RWPE1 (cell line): ENCODE measurements at regions not wholly inside any gene's neighbourhood (a gene's known extent, or its start where the extent isn't known, plus 50 kb on each side); places are given as distances from the start of the nearest gene placed in this dataset.
"Not testable (repeated sequence)": the region's sequence is repeated elsewhere in the genome, so short reads cannot be mapped to it uniquely, and the experiment has no call there.

ENCODE experiments used
- CTCF ChIA-PET: fragments of 350-600 bp; sonication (Branson Sonifier 250); formaldehyde crosslinking; extraction: SDS; loops from one replicate; lab custom pipeline; 2021; lab: Yijun Ruan, JAX
- POLR2A ChIA-PET: fragments of 400-600 bp; formaldehyde crosslinking; extraction: SDS; loops from one replicate; lab custom pipeline; 2020; ENCODE audit warnings: antibody characterized with exemption; ENCODE audit not compliant: low non-redundant PET; lab: Yijun Ruan, JAX
- DNase-seq: peaks from one replicate; pipeline ENCODE4 v3.0.0; 2012; ENCODE audit warnings: low spot score
- H3K27ac ChIP-seq: fragments of 450-650 bp; 2 replicates; pipeline ENCODE4 v1.5.1; 2017

- DNase-seq, H3K27ac ChIP-seq, CTCF ChIA-PET, POLR2A ChIA-PET: not testable (repeated sequence)
These were observed 166.4 kb downstream of the FAM72C start for GRCh38 chr1:143805374-143805773.

- CTCF ChIA-PET, DNase-seq, POLR2A ChIA-PET, H3K27ac ChIP-seq: not testable (repeated sequence)
These were observed 167.0 kb downstream of the FAM72C start for GRCh38 chr1:143804707-143805356.

GRCh38 chr1:143803927-143804411, 167.8 kb downstream of the FAM72C start:
- DNase-seq, H3K27ac ChIP-seq, POLR2A ChIA-PET, CTCF ChIA-PET: not testable (repeated sequence)

GRCh38 chr1:143803095-143803494, 168.7 kb downstream of the FAM72C start:
- POLR2A ChIA-PET, H3K27ac ChIP-seq, CTCF ChIA-PET, DNase-seq: not testable (repeated sequence)

GRCh38 chr1:143799568-143800187, 172.1 kb downstream of the FAM72C start:
- CTCF ChIA-PET, H3K27ac ChIP-seq, DNase-seq, POLR2A ChIA-PET: not testable (repeated sequence)

GRCh38 chr1:143796369-143796768, 175.4 kb downstream of the FAM72C start:
- CTCF ChIA-PET, POLR2A ChIA-PET, H3K27ac ChIP-seq, DNase-seq: not testable (repeated sequence)

GRCh38 chr1:143792047-143792937, 179.5 kb downstream of the FAM72C start:
- POLR2A ChIA-PET, H3K27ac ChIP-seq, DNase-seq, CTCF ChIA-PET: not testable (repeated sequence)

GRCh38 chr1:143786381-143786780, 185.4 kb downstream of the FAM72C start:
- CTCF ChIA-PET: not testable (repeated sequence)

GRCh38 chr1:143785883-143786282, 185.9 kb downstream of the FAM72C start:
- DNase-seq, H3K27ac ChIP-seq, POLR2A ChIA-PET, CTCF ChIA-PET: not testable (repeated sequence)

More at GRCh38 chr1:143786381-143786780, 185.4 kb downstream of the FAM72C start:
- DNase-seq, POLR2A ChIA-PET, H3K27ac ChIP-seq: not testable (repeated sequence)

- H3K27ac ChIP-seq, DNase-seq, POLR2A ChIA-PET, CTCF ChIA-PET: not testable (repeated sequence)
These were observed 187.4 kb downstream of the FAM72C start for GRCh38 chr1:143784239-143784882.

GRCh38 chr1:143778178-143778577, 193.6 kb downstream of the FAM72C start:
- DNase-seq, POLR2A ChIA-PET, CTCF ChIA-PET, H3K27ac ChIP-seq: not testable (repeated sequence)

- H3K27ac ChIP-seq, POLR2A ChIA-PET, CTCF ChIA-PET, DNase-seq: not testable (repeated sequence)
These were observed 207.0 kb downstream of the FAM72C start for GRCh38 chr1:143764831-143765230.

- CTCF ChIA-PET, H3K27ac ChIP-seq, POLR2A ChIA-PET, DNase-seq: not testable (repeated sequence)
These were observed 211.4 kb downstream of the FAM72C start for GRCh38 chr1:143760366-143760765.

- POLR2A ChIA-PET, CTCF ChIA-PET, DNase-seq, H3K27ac ChIP-seq: not testable (repeated sequence)
These were observed 215.8 kb downstream of the FAM72C start for GRCh38 chr1:143755961-143756360.
